BJ (cell line): ENCODE measurements at regions not wholly inside any gene's neighbourhood (a gene's known extent, or its start where the extent isn't known, plus 50 kb on each side); places are given as distances from the start of the nearest gene placed in this dataset.

ENCODE experiments used
- CTCF ChIA-PET: fragments of 350-600 bp; formaldehyde crosslinking; extraction: SDS; loops from one replicate; lab custom pipeline; 2021; ENCODE audit warnings: antibody characterized with exemption, inconsistent platforms; lab: Yijun Ruan, JAX
- POLR2A ChIA-PET: fragments of 300-600 bp; sonication (Branson Sonifier 250); formaldehyde crosslinking; extraction: SDS; loops from one replicate; lab custom pipeline; 2021; ENCODE audit warnings: antibody characterized with exemption; lab: Charles Lee
- DNase-seq: peaks from one replicate; pipeline ENCODE4 v3.0.0-alpha.2; 2011; ENCODE audit warnings: low read depth
- H3K27me3 ChIP-seq: 2 replicates; pipeline ENCODE4 v1.6.0; 2011; ENCODE audit warnings: low read length; ENCODE audit not compliant: control insufficient read depth, insufficient read depth
- H3K36me3 ChIP-seq: 2 replicates; pipeline ENCODE4 v1.5.1; 2011; ENCODE audit warnings: low read length; ENCODE audit not compliant: control insufficient read depth, insufficient read depth
- H3K4me3 ChIP-seq: 2 replicates; pipeline ENCODE4 v1.5.1; 2011; ENCODE audit warnings: low read depth, mild to moderate bottlenecking, control low read depth, low read length
- TF ChIP-seq, protein P1 (sequence below): IDR thresholded peaks from 2 replicates; pipeline ENCODE4 v1.5.1; 2011; ENCODE audit warnings: low read depth, mild to moderate bottlenecking, control low read depth, inconsistent platforms, low read length, moderate library complexity; ENCODE audit not compliant: insufficient read depth

DNA sequence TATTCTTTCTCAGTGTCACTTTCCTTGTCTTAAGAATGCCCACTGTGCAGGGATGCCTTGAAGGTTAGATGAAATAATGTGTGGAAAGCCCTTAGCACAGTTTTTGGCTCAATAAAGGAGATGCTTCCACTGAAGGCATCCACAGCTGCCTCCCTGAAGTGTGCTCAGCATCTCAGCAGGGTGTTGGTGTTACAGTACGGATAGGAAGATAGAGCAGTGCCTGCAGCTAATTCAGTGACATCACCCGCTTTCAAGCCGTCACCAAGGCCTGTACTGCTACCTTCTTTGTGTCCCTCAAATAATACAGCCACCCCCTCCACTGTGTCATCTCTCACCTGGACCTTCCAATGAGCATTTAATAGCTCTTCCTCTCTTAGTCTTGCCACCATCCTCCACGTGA lies 59.0 kb downstream of the NDUFS5 start:
- H3K36me3 ChIP-seq: no peaks in the 10 kb centered on the region
- ChIA-PET CTCF (interaction anchor here (3.4 kb wide), 1 partner anchor 13 kb away, joined by 17 read pairs; no protein-coding TSS in a partner anchor), POLR2A (no interaction called here)
- peaks cover 9% of the 10 kb centered on the region for H3K27me3 ChIP-seq
- DNase-seq: no peak
- TF ChIP-seq, protein P1, sequence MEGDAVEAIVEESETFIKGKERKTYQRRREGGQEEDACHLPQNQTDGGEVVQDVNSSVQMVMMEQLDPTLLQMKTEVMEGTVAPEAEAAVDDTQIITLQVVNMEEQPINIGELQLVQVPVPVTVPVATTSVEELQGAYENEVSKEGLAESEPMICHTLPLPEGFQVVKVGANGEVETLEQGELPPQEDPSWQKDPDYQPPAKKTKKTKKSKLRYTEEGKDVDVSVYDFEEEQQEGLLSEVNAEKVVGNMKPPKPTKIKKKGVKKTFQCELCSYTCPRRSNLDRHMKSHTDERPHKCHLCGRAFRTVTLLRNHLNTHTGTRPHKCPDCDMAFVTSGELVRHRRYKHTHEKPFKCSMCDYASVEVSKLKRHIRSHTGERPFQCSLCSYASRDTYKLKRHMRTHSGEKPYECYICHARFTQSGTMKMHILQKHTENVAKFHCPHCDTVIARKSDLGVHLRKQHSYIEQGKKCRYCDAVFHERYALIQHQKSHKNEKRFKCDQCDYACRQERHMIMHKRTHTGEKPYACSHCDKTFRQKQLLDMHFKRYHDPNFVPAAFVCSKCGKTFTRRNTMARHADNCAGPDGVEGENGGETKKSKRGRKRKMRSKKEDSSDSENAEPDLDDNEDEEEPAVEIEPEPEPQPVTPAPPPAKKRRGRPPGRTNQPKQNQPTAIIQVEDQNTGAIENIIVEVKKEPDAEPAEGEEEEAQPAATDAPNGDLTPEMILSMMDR: no peak
- no peak overlapping the region for H3K4me3 ChIP-seq

DNA sequence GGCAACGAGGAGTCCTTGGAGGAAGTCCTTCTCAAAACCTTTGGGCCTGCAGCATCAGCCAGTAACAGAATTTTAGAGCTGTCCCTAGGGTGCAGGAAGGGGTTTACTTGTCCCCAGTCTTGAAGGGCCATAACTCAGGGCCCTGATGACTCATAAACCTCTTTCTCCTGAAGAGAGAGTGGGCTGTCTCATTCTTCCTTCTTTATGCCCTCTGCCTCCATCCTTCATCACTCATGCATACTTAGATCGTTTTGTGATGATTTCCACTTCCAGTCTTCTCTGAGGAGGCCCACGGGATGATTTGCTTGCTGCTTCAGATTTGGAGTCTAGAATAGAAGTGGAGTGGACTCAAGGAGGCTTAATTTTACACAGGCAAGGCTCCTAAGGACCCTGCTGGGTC lies 60.2 kb downstream of the NDUFS5 start:
- H3K36me3 ChIP-seq: no peaks in the 10 kb centered on the region
- DNase-seq: no peak
- ChIA-PET CTCF (interaction anchor here (1.1 to 3.4 kb wide), 2 partner anchors 11 to 225 kb away, joined by 3 to 17 read pairs; no protein-coding TSS in a partner anchor), POLR2A (interaction anchor here (0.6 kb wide), 1 partner anchor 1155 kb away, joined by 3 read pairs; no protein-coding TSS in a partner anchor)
- TF ChIP-seq, protein P1: no peak
- H3K27me3 ChIP-seq: peaks cover 9% of the 10 kb centered on the region
- H3K4me3 ChIP-seq: no peak overlapping the region

DNA sequence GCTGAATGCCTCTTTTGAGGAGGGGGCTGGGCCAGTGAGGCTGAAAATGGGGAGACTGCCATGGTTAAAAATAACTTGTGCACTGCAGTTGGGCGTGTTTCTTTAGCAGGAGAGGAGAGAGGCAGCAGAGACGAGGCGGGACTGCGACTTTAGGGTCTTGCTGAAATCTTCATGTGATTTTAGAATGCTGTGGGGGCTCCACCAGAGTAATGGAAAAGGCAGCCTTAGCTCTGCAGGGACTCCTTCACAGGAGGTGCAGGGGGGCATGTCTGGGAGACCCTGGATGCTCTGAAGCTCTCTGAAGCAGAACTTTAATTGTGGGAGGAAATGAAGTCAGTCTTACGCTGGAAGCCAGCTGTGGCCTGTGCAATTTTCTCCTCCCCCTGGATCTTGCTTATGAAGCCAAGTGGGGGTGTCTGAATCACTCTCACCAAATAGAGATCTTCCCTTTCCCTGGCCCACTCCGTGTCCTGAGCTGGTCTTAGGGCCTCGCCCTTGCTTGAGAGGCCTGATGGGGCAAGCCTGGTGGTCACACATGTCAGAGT lies 60.8 kb downstream of the NDUFS5 start:
- peaks cover 9% of the 10 kb centered on the region for H3K27me3 ChIP-seq
- no peak overlapping the region for H3K4me3 ChIP-seq
- ChIA-PET CTCF (interaction anchor here (0.8 to 3.4 kb wide), 3 partner anchors 11 to 225 kb away, joined by 3 to 17 read pairs (median 3); no protein-coding TSS in a partner anchor), POLR2A (no interaction called here)
- no peak for DNase-seq
- no peaks in the 10 kb centered on the region for H3K36me3 ChIP-seq
- TF ChIP-seq, protein P1: no peak

DNA sequence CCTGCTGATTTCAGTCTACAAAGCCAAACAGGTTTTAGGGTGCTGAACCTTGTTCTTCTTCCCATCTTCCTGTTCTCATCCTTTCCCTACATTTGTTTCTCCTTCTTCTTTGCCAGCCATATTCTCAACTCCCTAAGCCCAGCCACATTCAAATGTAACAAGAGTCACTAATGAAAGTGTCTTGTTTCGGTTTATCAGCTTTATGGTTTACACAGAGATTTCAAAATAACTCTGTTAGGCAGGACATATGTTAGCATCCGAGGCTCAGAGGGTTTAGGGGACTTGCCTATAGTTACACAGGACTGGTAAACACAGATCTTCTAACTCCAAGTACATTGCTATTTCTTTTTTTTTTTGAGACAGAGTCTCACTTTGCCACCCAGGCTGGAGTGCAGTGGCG lies 61.3 kb downstream of the NDUFS5 start:
- ChIA-PET POLR2A (no interaction called here), CTCF (interaction anchor here (0.7 to 3.4 kb wide), 4 partner anchors 10 to 1488 kb away, joined by 3 to 17 read pairs (median 3); no protein-coding TSS in a partner anchor)
- DNase-seq: no peak
- peaks cover 5% of the 10 kb centered on the region for H3K27me3 ChIP-seq
- TF ChIP-seq, protein P1: no peak
- no peaks in the 10 kb centered on the region for H3K36me3 ChIP-seq
- no peak overlapping the region for H3K4me3 ChIP-seq

DNA sequence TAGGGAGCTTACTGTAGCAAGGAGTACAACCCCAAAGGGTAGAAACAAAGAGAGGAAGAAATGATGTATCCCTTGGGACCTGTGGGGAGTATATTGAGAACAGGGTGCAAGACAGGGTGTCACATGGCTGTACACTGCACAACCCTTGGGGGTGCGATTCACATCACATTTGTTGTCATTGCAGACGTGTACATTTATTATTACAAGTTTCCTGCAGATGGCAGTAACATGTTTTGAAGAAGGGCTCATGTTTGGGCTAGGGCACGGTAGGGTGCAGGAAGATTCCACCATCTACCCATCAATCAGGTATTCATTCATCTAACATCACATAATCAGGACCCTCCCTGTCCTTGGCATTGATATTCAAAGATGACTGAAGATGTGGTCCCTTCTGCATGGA lies 62.5 kb downstream of the NDUFS5 start:
- CTCF ChIA-PET: interaction anchor here (3.1 kb wide), 1 partner anchor 10 kb away, joined by 13 read pairs; no protein-coding TSS in a partner anchor
- Histone ChIP-seq H3K4me3 (no peak overlapping the region), H3K27me3 (no peaks in the 10 kb centered on the region), H3K36me3 (no peaks in the 10 kb centered on the region)
- TF ChIP-seq, protein P1: no peak
- DNase-seq: no peak
- POLR2A ChIA-PET: no interaction called here
